CD4-positive, alpha-beta T cell (primary cell): ENCODE measurements at regions not wholly inside any gene's neighbourhood (a gene's known extent, or its start where the extent isn't known, plus 50 kb on each side); places are given as distances from the start of the nearest gene placed in this dataset.

ENCODE experiments used
- ATAC-seq: fragments of 200-7000 bp; cut with Tn5 transposase; one replicate; pipeline ENCODE4 v1.10.0; 2022; ENCODE audit warnings: mild to moderate bottlenecking; ENCODE audit not compliant: poor library complexity
- CTCF ChIA-PET: fragments of 350-600 bp; sonication (Branson Sonifier 250); formaldehyde crosslinking; loops from one replicate; lab custom pipeline; 2021; ENCODE audit warnings: antibody characterized with exemption, inconsistent platforms; lab: Charles Lee
- POLR2A ChIA-PET: fragments of 350-600 bp; sonication (Branson Sonifier 250); formaldehyde crosslinking; loops from one replicate; lab custom pipeline; 2021; ENCODE audit warnings: antibody characterized with exemption, inconsistent platforms; lab: Charles Lee
- DNase-seq, 14 experiments: peaks; one replicate each; pipeline ENCODE4 v3.0.0-alpha.2; 2013 to 2020; ENCODE audit warnings: mixed read lengths in 2 of 14
- H3K27ac ChIP-seq, 2 donors: one replicate each; pipeline versions ENCODE4 v1.5.1 to v1.7.0; 2013; ENCODE audit warnings: low read length in 2 of 2, low read depth in 1 of 2, mild to moderate bottlenecking in 1 of 2
- H3K27me3 ChIP-seq, 2 experiments: 1 replicate in 1 of 2; 2 replicates in 1 of 2; pipeline versions ENCODE4 v1.6.1 to v1.7.0; 2013; ENCODE audit warnings: low read length in 2 of 2, control low read depth in 1 of 2, mild to moderate bottlenecking in 1 of 2, moderate library complexity in 1 of 2; ENCODE audit not compliant: insufficient read depth in 2 of 2, control insufficient read depth in 1 of 2
- H3K36me3 ChIP-seq: one replicate; pipeline ENCODE4 v1.6.1; 2013; ENCODE audit warnings: low read length, control low read depth; ENCODE audit not compliant: insufficient read depth
- H3K4me1 ChIP-seq: one replicate; pipeline ENCODE4 v1.6.1; 2013; ENCODE audit warnings: low read length, control low read depth; ENCODE audit not compliant: insufficient read depth
- H3K4me3 ChIP-seq: one replicate; pipeline ENCODE4 v1.5.1; 2013; ENCODE audit warnings: mild to moderate bottlenecking, low read length, moderate library complexity
- H3K9me3 ChIP-seq, 2 experiments: 1 replicate in 1 of 2; 2 replicates in 1 of 2; pipeline versions ENCODE4 v1.6.1 to v1.7.0; 2013; ENCODE audit warnings: low read length in 2 of 2, mild to moderate bottlenecking in 2 of 2, control low read depth in 1 of 2, moderate library complexity in 1 of 2; ENCODE audit not compliant: control insufficient read depth in 1 of 2, insufficient read depth in 1 of 2
- H3K27ac Mint-ChIP-seq: one replicate; pipeline ENCODE4 v1.8.0; 2020; ENCODE audit warnings: mixed read lengths
- H3K27me3 Mint-ChIP-seq: one replicate; pipeline ENCODE4 v1.8.0; 2021; ENCODE audit warnings: mixed read lengths
- H3K36me3 Mint-ChIP-seq: one replicate; pipeline ENCODE4 v1.8.0; 2021; ENCODE audit warnings: low read depth, mixed read lengths
- H3K4me1 Mint-ChIP-seq: one replicate; pipeline ENCODE4 v1.8.0; 2021; ENCODE audit warnings: low read depth, mixed read lengths
- H3K4me3 Mint-ChIP-seq: one replicate; pipeline ENCODE4 v1.8.0; 2020; ENCODE audit warnings: mild to moderate bottlenecking, mixed read lengths
- H3K9me3 Mint-ChIP-seq: one replicate; pipeline ENCODE4 v1.8.0; 2020; ENCODE audit warnings: mixed read lengths
- intact Hi-C, 2 experiments: fragments of 100-400 bp; cut with DNase I in 1 of 2; cut with micrococcal nuclease in 1 of 2; formaldehyde crosslinking; loops; one replicate each; pipeline versions ENCODE4 v1.15.1 to v1.9.0; 2023 to 2025; cut with DNase I, micrococcal nuclease
- TF ChIP-seq, protein P1 (sequence below): fragments of 200-600 bp; IDR thresholded peaks from one replicate; pipeline ENCODE4 v1.8.0; 2022; ENCODE audit warnings: antibody characterized with exemption, mild to moderate bottlenecking

DNA sequence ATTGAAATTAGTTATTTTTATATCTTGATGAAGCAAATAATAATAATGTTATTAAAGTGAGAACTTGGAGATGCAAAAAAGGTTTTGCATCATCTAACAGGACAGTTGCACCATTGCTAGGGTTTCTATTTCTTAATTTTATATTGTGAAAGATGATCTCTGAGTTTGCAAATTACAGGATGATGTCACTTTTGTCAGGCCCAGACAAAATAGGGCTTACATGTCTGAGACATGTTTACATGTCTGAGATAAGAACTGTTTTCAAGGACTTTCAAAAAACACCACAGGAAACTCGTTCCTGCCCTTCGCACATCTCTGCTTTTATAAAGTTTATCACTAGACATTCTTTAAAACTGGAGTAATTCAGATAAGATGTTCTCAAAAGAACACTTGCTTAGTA lies 1075.8 kb upstream of the MANEA start:
- TF ChIP-seq, protein P1, sequence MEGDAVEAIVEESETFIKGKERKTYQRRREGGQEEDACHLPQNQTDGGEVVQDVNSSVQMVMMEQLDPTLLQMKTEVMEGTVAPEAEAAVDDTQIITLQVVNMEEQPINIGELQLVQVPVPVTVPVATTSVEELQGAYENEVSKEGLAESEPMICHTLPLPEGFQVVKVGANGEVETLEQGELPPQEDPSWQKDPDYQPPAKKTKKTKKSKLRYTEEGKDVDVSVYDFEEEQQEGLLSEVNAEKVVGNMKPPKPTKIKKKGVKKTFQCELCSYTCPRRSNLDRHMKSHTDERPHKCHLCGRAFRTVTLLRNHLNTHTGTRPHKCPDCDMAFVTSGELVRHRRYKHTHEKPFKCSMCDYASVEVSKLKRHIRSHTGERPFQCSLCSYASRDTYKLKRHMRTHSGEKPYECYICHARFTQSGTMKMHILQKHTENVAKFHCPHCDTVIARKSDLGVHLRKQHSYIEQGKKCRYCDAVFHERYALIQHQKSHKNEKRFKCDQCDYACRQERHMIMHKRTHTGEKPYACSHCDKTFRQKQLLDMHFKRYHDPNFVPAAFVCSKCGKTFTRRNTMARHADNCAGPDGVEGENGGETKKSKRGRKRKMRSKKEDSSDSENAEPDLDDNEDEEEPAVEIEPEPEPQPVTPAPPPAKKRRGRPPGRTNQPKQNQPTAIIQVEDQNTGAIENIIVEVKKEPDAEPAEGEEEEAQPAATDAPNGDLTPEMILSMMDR, result no peak
- Histone ChIP-seq H3K27ac (no peak overlapping the region), H3K27me3 (no peaks in the 10 kb centered on the region), H3K36me3 (no peaks in the 10 kb centered on the region), H3K4me1 (no peaks in the 10 kb centered on the region), H3K9me3 (peaks cover 0 to 3% of the 10 kb centered on the region in 2 experiments), H3K4me3 (no peak overlapping the region)
- Mint-ChIP-seq H3K4me3 (no peak overlapping the region), H3K27ac (no peak overlapping the region), H3K36me3 (no peaks in the 10 kb centered on the region), H3K4me1 (no peaks in the 10 kb centered on the region), H3K9me3 (peaks cover 4% of the 10 kb centered on the region), H3K27me3 (no peaks in the 10 kb centered on the region)
- DNase-seq (no peak), ATAC-seq (no peak)
- CTCF ChIA-PET, result no interaction called here
- intact Hi-C loops, result no loop called here
- POLR2A ChIA-PET, result no interaction called here

DNA sequence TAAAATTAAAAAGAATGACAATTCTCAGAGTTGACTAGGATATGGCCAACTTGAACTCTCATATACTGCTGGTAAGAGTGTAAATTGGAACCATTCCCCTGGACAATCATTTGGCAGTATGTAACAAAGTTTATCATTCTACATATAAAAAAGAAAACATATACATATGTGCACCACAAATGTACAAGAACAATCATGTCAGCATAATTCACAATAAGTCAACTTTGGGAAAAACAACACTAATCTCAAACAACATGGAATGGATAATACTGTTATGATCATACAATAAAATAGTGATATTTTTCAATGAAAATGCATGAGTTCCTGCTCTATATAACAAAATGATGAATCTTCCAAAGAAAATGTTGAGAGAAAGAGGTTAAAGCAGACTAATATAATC lies 1078.7 kb upstream of the EPHA7 start:
- H3K9me3 Mint-ChIP-seq, result peaks cover 3% of the 10 kb centered on the region
- no peaks in the 10 kb centered on the region for H3K4me1 ChIP-seq
- H3K27ac ChIP-seq, result no peak overlapping the region
- H3K4me1 Mint-ChIP-seq, result no peaks in the 10 kb centered on the region
- peaks cover 3% of the 10 kb centered on the region in 2 experiments for H3K9me3 ChIP-seq
- no peak overlapping the region for H3K4me3 Mint-ChIP-seq
- H3K4me3 ChIP-seq, result no peak overlapping the region
- TF ChIP-seq, protein P1, result no peak
- no peak for ATAC-seq
- intact Hi-C loops, result no loop called here
- no peak for DNase-seq
- H3K36me3 ChIP-seq, result no peaks in the 10 kb centered on the region
- H3K27me3 Mint-ChIP-seq, result no peaks in the 10 kb centered on the region
- no peaks in the 10 kb centered on the region for H3K27me3 ChIP-seq
- H3K27ac Mint-ChIP-seq, result no peak overlapping the region
- ChIA-PET POLR2A (no interaction called here), CTCF (no interaction called here)
- H3K36me3 Mint-ChIP-seq, result no peaks in the 10 kb centered on the region

DNA sequence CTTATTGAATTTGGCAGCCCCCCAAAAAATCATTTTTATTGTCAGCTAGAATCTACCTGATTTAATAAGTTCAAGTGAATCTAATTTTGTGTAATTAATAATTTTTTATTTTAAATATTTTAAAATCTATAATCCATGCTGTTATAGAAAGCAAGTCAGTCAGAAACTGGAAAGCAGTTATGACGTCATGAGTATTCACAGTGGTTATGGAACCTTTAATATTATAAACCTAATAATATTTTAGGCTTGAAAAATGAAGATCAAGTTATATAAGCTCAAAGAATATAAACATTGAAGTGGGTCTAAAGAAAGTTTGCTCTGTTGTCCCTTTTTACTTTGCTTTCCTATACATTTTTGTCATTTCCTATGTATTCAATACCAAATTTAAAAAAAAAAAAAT lies 1075.1 kb upstream of the EPHA7 start:
- H3K27me3 Mint-ChIP-seq, result no peaks in the 10 kb centered on the region
- intact Hi-C loops, result no loop called here
- Histone ChIP-seq H3K36me3 (no peaks in the 10 kb centered on the region), H3K4me3 (no peak overlapping the region), H3K4me1 (no peaks in the 10 kb centered on the region), H3K9me3 (peaks cover 0 to 5% of the 10 kb centered on the region in 2 experiments), H3K27ac (no peak overlapping the region), H3K27me3 (no peaks in the 10 kb centered on the region)
- TF ChIP-seq, protein P1, result no peak
- ChIA-PET POLR2A (no interaction called here), CTCF (no interaction called here)
- H3K9me3 Mint-ChIP-seq, result peaks cover 6% of the 10 kb centered on the region
- no peak overlapping the region for H3K27ac Mint-ChIP-seq
- no peaks in the 10 kb centered on the region for H3K4me1 Mint-ChIP-seq
- no peaks in the 10 kb centered on the region for H3K36me3 Mint-ChIP-seq
- DNase-seq, result no peak
- no peak for ATAC-seq
- no peak overlapping the region for H3K4me3 Mint-ChIP-seq
